ENCODE measurements at regions not wholly inside any gene's neighbourhood (a gene's known extent, or its start where the extent isn't known, plus 50 kb on each side); places are given as distances from the start of the nearest gene placed in this dataset.

GRCh38 chr18:42574871-42575270, 540.6 kb downstream of the RIT2 start:
- DNase-seq (ENCODE audit: low read depth in 1 of 2, low spot score in 1 of 2) = no peak
- no peak for TF ChIP-seq JUND (IDR thresholded peaks at IDR 0.05; ENCODE audit: low read depth)
- in situ Hi-C loops (cut with HindIII; ENCODE audit: low pct_unique_long_range_greater_than_20kb, low sequenced_read_pairs) = no loop called here

- no peak for DNase-seq (ENCODE audit: low read depth in 1 of 2, low spot score in 1 of 2)
- no peak for TF ChIP-seq JUND (IDR thresholded peaks at IDR 0.05; ENCODE audit: low read depth)
- in situ Hi-C loops (cut with HindIII; ENCODE audit: low pct_unique_long_range_greater_than_20kb, low sequenced_read_pairs) = no loop called here
These were observed 539.4 kb downstream of the RIT2 start for GRCh38 chr18:42576124-42576523.

- in situ Hi-C loops (cut with HindIII; ENCODE audit: low pct_unique_long_range_greater_than_20kb, low sequenced_read_pairs) = no loop called here
- peak; percentile 25; the same call in 1 of the 2 replicates for TF ChIP-seq JUND (IDR thresholded peaks at IDR 0.05; ENCODE audit: low read depth)
- DNase-seq (ENCODE audit: low read depth in 1 of 2, low spot score in 1 of 2) = peak; percentile 2 to 51
These were observed 536.7 kb downstream of the RIT2 start for GRCh38 chr18:42578792-42579191.

DNA sequence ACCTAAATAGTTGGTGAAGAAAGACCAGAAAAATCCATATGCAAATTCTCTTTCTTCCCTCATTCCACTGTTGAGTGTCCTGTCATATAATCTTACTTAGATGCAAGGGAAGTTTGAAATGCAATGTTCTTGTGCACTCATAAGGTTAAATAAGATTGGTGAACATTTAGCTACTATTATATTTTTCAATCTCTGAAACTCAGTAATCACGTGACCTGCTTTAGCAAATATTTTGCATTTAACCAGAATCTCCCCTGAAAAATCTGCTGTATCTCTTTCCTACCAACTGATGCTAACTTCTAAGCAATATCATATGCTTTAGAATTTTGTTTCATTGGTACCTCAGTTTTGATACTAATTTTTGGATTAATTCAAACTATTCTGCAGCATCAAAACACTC, 533.2 kb downstream of the RIT2 start:
- DNase-seq (ENCODE audit: low read depth in 1 of 2, low spot score in 1 of 2) = no peak
- in situ Hi-C loops (cut with HindIII; ENCODE audit: low pct_unique_long_range_greater_than_20kb, low sequenced_read_pairs) = no loop called here
- TF ChIP-seq JUND (IDR thresholded peaks at IDR 0.05; ENCODE audit: low read depth) = no peak

GRCh38 chr18:42583283-42583731, 532.2 kb downstream of the RIT2 start:
- in situ Hi-C loops (cut with HindIII; ENCODE audit: low pct_unique_long_range_greater_than_20kb, low sequenced_read_pairs) = no loop called here
- no peak for DNase-seq (ENCODE audit: low read depth in 1 of 2, low spot score in 1 of 2)
- TF ChIP-seq JUND (IDR thresholded peaks at IDR 0.05; ENCODE audit: low read depth) = no peak

DNA sequence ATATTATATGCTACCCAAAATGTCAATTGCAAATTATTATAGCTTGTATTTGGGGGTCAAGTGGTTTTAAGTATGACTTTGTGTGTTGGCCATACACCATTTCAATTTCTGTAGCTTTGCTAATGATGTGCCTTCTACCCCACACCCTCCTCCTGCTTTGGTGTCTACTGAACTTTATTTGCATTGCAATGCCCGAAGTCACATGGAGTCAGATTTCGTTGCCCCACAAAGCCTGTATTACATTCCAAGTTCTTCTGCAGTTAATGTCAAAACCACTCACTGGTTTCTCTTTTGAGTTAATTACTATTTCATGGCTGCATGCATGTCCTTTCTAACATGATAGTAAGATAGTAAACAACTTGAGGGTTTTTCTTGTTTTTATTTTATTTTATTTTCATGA, 528.9 kb downstream of the RIT2 start:
- DNase-seq (ENCODE audit: low read depth in 1 of 2, low spot score in 1 of 2) = no peak
- in situ Hi-C loops (cut with HindIII; ENCODE audit: low pct_unique_long_range_greater_than_20kb, low sequenced_read_pairs) = no loop called here
- TF ChIP-seq JUND (IDR thresholded peaks at IDR 0.05; ENCODE audit: low read depth) = no peak

- DNase-seq (ENCODE audit: low read depth in 1 of 2, low spot score in 1 of 2) = no peak
- TF ChIP-seq JUND (IDR thresholded peaks at IDR 0.05; ENCODE audit: low read depth) = no peak
- in situ Hi-C loops (cut with HindIII; ENCODE audit: low pct_unique_long_range_greater_than_20kb, low sequenced_read_pairs) = no loop called here
These were observed 526.7 kb downstream of the RIT2 start for GRCh38 chr18:42588786-42589185.

- no peak for TF ChIP-seq JUND (IDR thresholded peaks at IDR 0.05; ENCODE audit: low read depth)
- DNase-seq (ENCODE audit: low read depth in 1 of 2, low spot score in 1 of 2) = no peak
- in situ Hi-C loops (cut with HindIII; ENCODE audit: low pct_unique_long_range_greater_than_20kb, low sequenced_read_pairs) = no loop called here
These were observed 510.7 kb downstream of the RIT2 start for GRCh38 chr18:42604820-42605219.

DNA sequence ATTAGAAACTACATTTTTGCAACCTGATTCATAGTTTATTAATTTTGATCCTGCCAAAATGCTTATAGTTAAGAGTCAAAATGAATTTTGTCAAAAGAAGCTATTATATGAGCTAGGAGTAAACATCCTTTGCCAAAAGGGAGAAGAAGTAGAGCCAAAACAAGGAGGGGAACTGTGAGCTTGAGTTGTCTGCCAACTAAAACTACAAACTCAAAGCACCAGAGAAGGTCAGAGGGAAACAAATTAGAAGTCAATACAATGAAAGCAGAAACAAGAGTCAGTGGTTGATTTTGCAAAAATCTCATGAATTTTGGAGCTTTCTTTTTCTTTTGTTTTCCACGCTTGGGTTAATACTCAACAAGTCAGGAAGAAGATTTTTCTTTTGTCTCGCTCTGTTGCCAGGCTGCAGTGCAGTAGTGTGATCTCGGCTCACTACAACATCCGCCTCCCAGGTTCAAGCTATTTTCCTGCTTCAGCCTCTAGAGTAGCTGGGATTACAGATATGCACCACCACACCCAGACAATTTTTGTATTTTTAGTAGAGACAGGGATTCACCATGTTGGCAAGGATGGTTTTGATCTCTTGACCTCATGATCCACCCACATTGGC, 508.5 kb downstream of the RIT2 start:
- no peak for TF ChIP-seq JUND (IDR thresholded peaks at IDR 0.05; ENCODE audit: low read depth)
- in situ Hi-C loops (cut with HindIII; ENCODE audit: low pct_unique_long_range_greater_than_20kb, low sequenced_read_pairs) = no loop called here
- no peak for DNase-seq (ENCODE audit: low read depth in 1 of 2, low spot score in 1 of 2)

DNA sequence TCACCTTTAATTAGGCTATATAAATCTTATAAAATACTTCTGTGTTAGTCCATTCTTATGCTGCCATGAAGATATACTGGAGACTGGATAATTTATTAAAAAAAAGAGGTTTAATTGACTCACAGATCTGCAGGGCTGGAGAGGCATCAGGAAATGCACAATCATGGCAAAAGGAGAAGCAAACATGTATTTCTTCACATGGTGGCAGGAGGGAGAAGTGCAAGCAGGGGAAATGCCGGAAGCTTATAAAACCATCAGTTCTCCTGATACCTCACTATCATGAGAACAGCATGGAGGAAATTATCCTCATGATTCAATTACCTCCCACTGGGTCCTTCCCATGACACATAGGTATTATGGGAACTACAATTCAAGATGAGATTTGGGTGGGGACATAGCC, 504.4 kb downstream of the RIT2 start:
- in situ Hi-C loops (cut with HindIII; ENCODE audit: low pct_unique_long_range_greater_than_20kb, low sequenced_read_pairs) = no loop called here
- TF ChIP-seq JUND (IDR thresholded peaks at IDR 0.05; ENCODE audit: low read depth) = no peak
- DNase-seq (ENCODE audit: low read depth in 1 of 2, low spot score in 1 of 2) = no peak

GRCh38 chr18:42614619-42615293, 500.7 kb downstream of the RIT2 start:
- no peak for DNase-seq (ENCODE audit: low read depth in 1 of 2, low spot score in 1 of 2)
- in situ Hi-C loops (cut with HindIII; ENCODE audit: low pct_unique_long_range_greater_than_20kb, low sequenced_read_pairs) = no loop called here
- TF ChIP-seq JUND (IDR thresholded peaks at IDR 0.05; ENCODE audit: low read depth) = no peak

DNA sequence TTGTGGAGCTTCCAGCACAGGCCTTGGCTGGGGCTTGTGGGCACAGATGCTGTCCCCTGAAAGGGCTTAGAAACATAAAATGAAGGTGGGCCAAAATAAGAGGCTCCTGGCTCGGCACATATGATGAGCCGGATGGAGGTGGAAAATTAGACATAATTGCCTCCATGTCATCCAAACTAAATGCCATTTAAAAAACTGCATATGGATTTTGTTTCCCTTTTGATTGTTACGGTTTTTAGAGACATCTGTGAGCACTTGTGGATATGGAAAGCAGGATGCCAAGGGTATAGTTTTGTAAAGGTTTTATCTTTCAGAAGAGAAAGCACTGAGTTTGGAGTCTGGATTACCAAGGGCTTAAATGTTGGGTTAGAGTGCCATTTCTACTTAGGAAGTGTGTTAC, 498.3 kb downstream of the RIT2 start:
- DNase-seq (ENCODE audit: low read depth in 1 of 2, low spot score in 1 of 2) = no peak
- TF ChIP-seq JUND (IDR thresholded peaks at IDR 0.05; ENCODE audit: low read depth) = no peak
- in situ Hi-C loops (cut with HindIII; ENCODE audit: low pct_unique_long_range_greater_than_20kb, low sequenced_read_pairs) = no loop called here

GRCh38 chr18:42619771-42620170, 495.7 kb downstream of the RIT2 start:
- TF ChIP-seq JUND (IDR thresholded peaks at IDR 0.05; ENCODE audit: low read depth) = no peak
- in situ Hi-C loops (cut with HindIII; ENCODE audit: low pct_unique_long_range_greater_than_20kb, low sequenced_read_pairs) = no loop called here
- DNase-seq (ENCODE audit: low read depth in 1 of 2, low spot score in 1 of 2) = no peak

DNA sequence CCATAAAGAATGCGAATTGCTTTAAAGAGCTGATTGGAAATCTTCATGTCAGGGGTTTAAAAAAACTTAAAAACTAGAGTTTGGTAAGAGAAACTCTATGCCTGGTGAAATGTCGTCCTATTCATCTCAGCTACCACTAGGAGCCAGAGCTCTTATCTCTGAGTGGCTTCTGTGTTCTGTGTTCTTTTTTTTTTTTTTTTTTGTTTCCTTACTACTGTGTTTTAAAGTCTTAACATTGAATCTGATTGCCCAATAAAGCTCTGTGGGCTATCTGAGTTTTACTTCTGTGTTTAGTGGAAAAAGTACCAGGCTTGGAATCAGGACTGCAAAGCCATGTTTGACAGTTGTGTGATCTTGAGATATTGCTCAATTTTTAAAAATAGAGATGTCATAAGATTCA, 494.8 kb downstream of the RIT2 start:
- no peak for TF ChIP-seq JUND (IDR thresholded peaks at IDR 0.05; ENCODE audit: low read depth)

More for the DNA sequence above, 494.8 kb downstream of the RIT2 start:
- in situ Hi-C loops (cut with HindIII; ENCODE audit: low pct_unique_long_range_greater_than_20kb, low sequenced_read_pairs) = no loop called here
- no peak for DNase-seq (ENCODE audit: low read depth in 1 of 2, low spot score in 1 of 2)
